Ureter (tissue), 1 donor: ENCODE measurements at regions not wholly inside any gene's neighbourhood (a gene's known extent, or its start where the extent isn't known, plus 50 kb on each side); places are given as distances from the start of the nearest gene placed in this dataset.

ENCODE experiments used
- DNase-seq: peaks from one replicate; pipeline ENCODE4 v3.0.0-alpha.2; 2020; ENCODE audit warnings: low spot score
- donor health status: DM: yes; HTN: yes; CAD: no.

- DNase-seq = no peak
Observed at GRCh38 chr3:17800232-17800631, 57.8 kb upstream of the TBC1D5 start.

- no peak for DNase-seq
Observed at GRCh38 chr3:17799312-17799711, 56.9 kb upstream of the TBC1D5 start.

- no peak for DNase-seq
Observed at GRCh38 chr3:17798000-17798399, 55.6 kb upstream of the TBC1D5 start.

- no peak for DNase-seq
Observed at GRCh38 chr3:17795711-17796110, 53.3 kb upstream of the TBC1D5 start.

- DNase-seq = no peak
Observed at GRCh38 chr3:17795280-17795679, 52.8 kb upstream of the TBC1D5 start.

- DNase-seq = no peak
Observed at GRCh38 chr3:17793542-17794195, 51.2 kb upstream of the TBC1D5 start.
